Renal cortex interstitium (tissue), 11 donors: ENCODE measurements at regions not wholly inside any gene's neighbourhood (a gene's known extent, or its start where the extent isn't known, plus 50 kb on each side); places are given as distances from the start of the nearest gene placed in this dataset.
"Not testable (repeated sequence)": the region's sequence is repeated elsewhere in the genome, so short reads cannot be mapped to it uniquely, and the experiment has no call there.

ENCODE experiments used
- DNase-seq, 11 donors: peaks; one replicate each; pipeline ENCODE4 v3.0.0-alpha.2; 2013; ENCODE audit warnings: low read depth in 9 of 11, low spot score in 4 of 11; ENCODE audit errors: extremely low read depth in 1 of 11

DNA sequence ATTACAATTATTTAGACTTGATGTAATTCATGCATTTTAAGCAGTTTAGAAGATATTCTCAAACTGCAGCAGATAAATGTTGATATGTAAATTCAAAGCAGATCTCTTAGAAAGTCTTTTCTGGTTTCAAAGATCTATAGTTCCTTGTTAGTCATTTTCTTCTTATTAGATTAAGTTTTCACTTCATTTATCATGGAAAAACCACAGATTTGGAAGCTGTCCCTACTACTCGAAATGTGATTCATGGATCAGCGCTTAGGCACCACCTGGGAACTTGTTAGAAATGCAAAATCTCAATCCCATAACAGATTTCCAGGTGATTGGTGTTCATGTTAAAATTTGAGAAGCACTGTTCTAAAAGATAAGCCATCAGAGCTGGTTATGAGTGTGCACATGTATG, 92.8 kb upstream of the CDH2 start:
- no peak for DNase-seq

DNA sequence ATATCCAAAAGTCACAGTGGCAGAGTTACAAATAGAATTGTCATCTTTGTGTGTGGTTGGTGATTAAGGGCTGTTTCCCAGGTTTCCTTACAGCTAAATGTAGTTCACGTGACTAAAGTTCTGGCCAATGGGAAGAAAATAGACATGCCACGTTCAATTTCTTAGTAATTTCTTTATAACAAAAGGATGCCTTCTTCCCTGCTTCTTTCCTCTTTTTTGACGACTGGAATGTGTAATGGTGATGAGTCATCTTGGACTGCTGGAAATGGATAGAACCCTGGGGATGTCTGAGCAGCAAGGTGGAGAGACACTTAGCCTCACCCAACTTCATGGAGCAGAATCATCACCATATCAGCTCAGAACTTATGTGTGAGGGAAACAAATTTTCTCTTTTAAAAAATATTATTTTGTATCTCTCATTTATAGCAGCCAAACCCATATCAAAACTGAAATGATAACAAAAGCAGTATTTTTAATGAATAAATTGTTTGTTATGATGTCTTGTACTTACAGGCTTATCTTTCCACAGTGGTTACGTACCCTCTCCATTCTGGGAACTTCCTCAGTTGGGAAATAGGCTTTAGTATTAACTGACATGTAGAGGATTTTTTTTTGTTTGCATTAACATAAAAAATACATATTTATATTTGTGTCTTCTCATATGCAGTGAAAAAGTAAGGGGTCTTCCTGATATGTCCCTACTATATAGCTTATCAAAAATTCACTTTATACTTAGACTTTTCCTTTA, 91.1 kb upstream of the CDH2 start:
- no peak for DNase-seq

DNA sequence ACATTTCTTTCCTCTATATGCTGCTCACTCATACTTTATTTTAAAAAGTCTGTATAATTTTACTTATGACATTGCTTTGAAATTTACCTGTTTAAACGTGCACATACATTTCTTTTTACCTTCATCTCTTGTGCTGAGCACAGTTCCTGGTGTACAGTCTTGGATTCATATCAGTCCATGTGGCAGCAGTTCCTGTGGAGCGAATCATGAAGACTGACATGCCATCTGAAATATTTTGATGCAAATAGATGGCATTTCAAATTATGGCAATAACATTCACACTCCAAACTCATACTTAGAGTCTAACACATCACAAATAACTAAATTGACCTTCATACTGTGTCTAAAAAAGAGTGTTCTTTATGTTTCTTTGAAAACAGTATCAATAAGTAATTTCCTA, 90.3 kb upstream of the CDH2 start:
- no peak for DNase-seq

DNA sequence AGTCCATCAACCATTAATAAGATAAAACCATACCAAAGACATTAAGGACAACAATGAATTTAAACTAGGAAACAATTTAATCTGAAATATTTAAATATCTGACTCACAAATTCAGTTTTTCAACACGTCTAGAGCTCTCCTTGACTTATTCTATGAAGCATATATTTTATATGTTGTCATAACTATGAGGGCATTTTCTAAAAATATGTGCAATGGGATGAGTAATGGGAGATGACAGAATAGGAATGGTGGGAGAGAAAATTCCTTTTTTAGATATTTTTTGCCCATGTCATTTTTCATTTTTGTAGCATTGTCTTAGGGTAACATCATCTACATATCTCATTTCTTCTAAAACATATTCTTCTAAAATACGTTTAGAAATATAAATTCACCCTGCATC, 79.2 kb upstream of the CDH2 start:
- DNase-seq: no peak

DNA sequence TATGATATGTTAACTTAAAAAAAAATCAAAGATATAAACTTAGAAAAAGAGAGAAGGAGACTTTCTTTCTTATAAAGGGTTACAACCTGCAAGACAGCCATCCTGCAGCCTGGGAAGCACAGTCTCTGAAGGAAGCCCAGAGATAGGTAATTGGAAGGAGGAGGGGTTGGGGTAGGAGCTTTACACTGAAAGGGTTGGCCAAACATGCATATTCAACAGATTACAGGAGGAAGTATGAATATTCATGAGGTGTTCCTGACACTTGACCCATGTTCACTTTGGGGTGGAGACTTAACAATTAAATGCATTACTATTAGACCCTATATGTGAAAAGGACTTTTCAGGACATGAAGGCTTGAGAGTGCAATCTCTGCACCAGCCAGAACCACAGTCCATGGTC, 71.7 kb upstream of the CDH2 start:
- no peak for DNase-seq

DNA sequence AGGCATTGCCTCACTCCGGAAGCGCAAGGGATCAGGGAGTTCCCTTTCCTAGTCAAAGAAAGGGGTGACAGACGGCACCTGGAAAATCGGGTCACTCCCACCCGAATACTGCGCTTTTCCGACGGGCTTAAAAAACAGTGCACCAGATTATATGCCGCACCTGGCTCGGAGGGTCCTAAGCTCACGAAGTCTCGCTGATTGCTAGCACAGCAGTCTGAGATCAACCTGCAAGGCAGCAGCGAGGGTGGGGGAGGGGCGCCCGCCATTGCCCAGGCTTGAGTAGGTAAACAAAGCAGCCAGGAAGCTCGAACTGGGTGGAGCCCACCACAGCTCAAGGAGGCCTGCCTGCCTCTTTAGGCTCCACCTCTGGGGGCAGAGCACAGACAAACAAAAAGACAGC, 63.7 kb upstream of the CDH2 start:
- DNase-seq: not testable (repeated sequence)

DNA sequence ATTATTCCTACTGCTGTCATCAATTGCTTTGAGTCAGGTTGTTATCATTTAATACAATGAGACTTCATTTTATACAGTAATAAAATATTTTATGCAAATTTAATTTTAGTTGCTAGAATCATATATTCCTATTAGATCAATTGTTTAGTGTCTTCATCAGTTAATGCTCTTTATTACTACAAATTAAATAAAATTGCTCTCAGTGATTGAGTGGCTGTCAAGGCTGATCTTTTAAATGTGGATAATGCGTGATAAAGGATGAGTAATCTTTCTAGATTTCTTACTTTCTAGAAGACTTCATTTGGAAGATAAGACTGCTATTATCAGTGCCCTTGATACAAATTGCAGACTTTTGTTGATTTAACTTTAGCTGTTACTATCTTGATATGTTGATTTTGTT, 59.6 kb upstream of the CDH2 start:
- no peak for DNase-seq
